HepG2 (cell line): ENCODE measurements at regions not wholly inside any gene's neighbourhood (a gene's known extent, or its start where the extent isn't known, plus 50 kb on each side); places are given as distances from the start of the nearest gene placed in this dataset.

ENCODE experiments used
- ATAC-seq: fragments of 200-7000 bp; cut with Tn5 transposase; 3 replicates; pipeline ENCODE4 v1.9.1; 2020; ENCODE audit warnings: mild to moderate bottlenecking, moderate library complexity
- BruUV-seq: library from RNA; stranded (reverse); fragments of 400-500 nt; replicated peaks from 2 replicates; lab custom pipeline; 2021; lab: Mats Ljungman, UMichigan
- CTCF ChIA-PET: fragments of 300-600 bp; formaldehyde crosslinking; extraction: SDS; loops from one replicate; lab custom pipeline; 2021; ENCODE audit warnings: low total read pairs, inconsistent platforms, low intra/inter-chr PET ratio; lab: Yijun Ruan, JAX
- POLR2A ChIA-PET: fragments of 350-600 bp; sonication (Branson Sonifier 250); formaldehyde crosslinking; loops from one replicate; lab custom pipeline; 2020; ENCODE audit warnings: antibody characterized with exemption, inconsistent platforms; lab: Yijun Ruan, JAX
- DNase-seq: peaks from one replicate; pipeline ENCODE4 v3.0.0-alpha.2; 2015; ENCODE audit warnings: low spot score
- FAIRE-seq: peaks from 3 replicates; lab custom pipeline; 2011; peaks lifted over from hg19 to GRCh38; lab: Jason Lieb, UNC
- H2AFZ ChIP-seq: one replicate; pipeline ENCODE4 v1.6.1; 2011; ENCODE audit warnings: low read length, inconsistent platforms
- H3K27ac ChIP-seq: fragments of 300-600 bp; 3 replicates; pipeline ENCODE4 v1.8.0; 2011; ENCODE audit warnings: mixed run types, mild to moderate bottlenecking, mixed read lengths, low read length, inconsistent platforms; ENCODE audit not compliant: insufficient read depth; ENCODE audit errors: extremely low read length
- H3K27me3 ChIP-seq, 2 experiments: fragments of 200-600 bp in 1 of 2; 2 replicates in 1 of 2; 3 replicates in 1 of 2; pipeline versions ENCODE4 v1.6.0 to v1.8.0; 2011; ENCODE audit warnings: low read length in 2 of 2, mild to moderate bottlenecking in 2 of 2, moderate library complexity in 2 of 2, inconsistent platforms in 1 of 2; ENCODE audit not compliant: insufficient read depth in 2 of 2, control insufficient read depth in 1 of 2
- H3K36me3 ChIP-seq, 2 experiments: fragments of 200-600 bp in 1 of 2; replicated peaks in 1 of 2; 2 replicates in 1 of 2; 3 replicates in 1 of 2; pipeline versions ENCODE4 v1.5.1 to v1.8.0; 2011; ENCODE audit warnings: low read length in 2 of 2, inconsistent platforms in 1 of 2; ENCODE audit not compliant: insufficient read depth in 2 of 2, control insufficient read depth in 1 of 2
- H3K4me1 ChIP-seq: 2 replicates; pipeline ENCODE4 v1.5.1; 2012; ENCODE audit warnings: low read length, inconsistent platforms; ENCODE audit not compliant: insufficient read depth
- H3K4me2 ChIP-seq: 2 replicates; pipeline ENCODE4 v1.6.0; 2011; ENCODE audit warnings: low read depth, low read length, inconsistent platforms
- H3K4me3 ChIP-seq, 3 experiments: fragments of 200-600 bp in 1 of 3; sonication (generic), shearing (Covaris generic) in 1 of 3; replicated peaks in 1 of 3; 2 replicates each; pipeline ENCODE4 v1.5.1; 2011 to 2016; ENCODE audit warnings: low read length in 3 of 3, inconsistent platforms in 2 of 3, low read depth in 2 of 3, mild to moderate bottlenecking in 2 of 3, control low read depth in 1 of 3, mixed read lengths in 1 of 3; ENCODE audit not compliant: insufficient read depth in 1 of 3
- H3K79me2 ChIP-seq: one replicate; pipeline ENCODE4 v1.6.1; 2011; ENCODE audit warnings: low read length, inconsistent platforms; ENCODE audit not compliant: insufficient read depth
- H3K9ac ChIP-seq: 2 replicates; pipeline ENCODE4 v1.6.0; 2011; ENCODE audit warnings: mild to moderate bottlenecking, low read depth, low read length, inconsistent platforms; ENCODE audit not compliant: insufficient read depth
- H3K9me3 ChIP-seq: 2 replicates; pipeline ENCODE4 v1.5.1; 2012; ENCODE audit warnings: mild to moderate bottlenecking, low read length
- H4K20me1 ChIP-seq: 2 replicates; pipeline ENCODE4 v1.6.0; 2011; ENCODE audit warnings: inconsistent platforms, mild to moderate bottlenecking, low read length, moderate library complexity; ENCODE audit not compliant: insufficient read depth
- HDAC1 ChIP-seq: sonication (generic); formaldehyde crosslinking; IDR thresholded peaks from 2 replicates; pipeline ENCODE4 v1.5.1; 2020; ENCODE audit warnings: mild to moderate bottlenecking, missing genetic modification reagents
- HNRNPLL ChIP-seq: fragments of 200-400 bp; formaldehyde crosslinking; IDR thresholded peaks from 2 replicates; pipeline ENCODE4 v1.6.1; 2017; ENCODE audit warnings: mild to moderate bottlenecking, low read depth, low read length; ENCODE audit not compliant: poor library complexity, severe bottlenecking
- IRX3 ChIP-seq: sonication (generic); formaldehyde crosslinking; IDR thresholded peaks from 2 replicates; pipeline ENCODE4 v1.8.1; 2023; ENCODE audit warnings: mild to moderate bottlenecking, low read depth, missing genetic modification reagents, borderline replicate concordance
- KLF6 ChIP-seq: IDR thresholded peaks from 2 replicates; pipeline ENCODE4 v1.8.0; 2016; ENCODE audit warnings: missing biosample characterization, missing genetic modification reagents
- MBD4 ChIP-seq: IDR thresholded peaks from 2 replicates; pipeline ENCODE4 v1.6.1; 2012; ENCODE audit warnings: low read length, inconsistent platforms, borderline replicate concordance
- NCOA1 ChIP-seq: sonication (generic); formaldehyde crosslinking; IDR thresholded peaks from 2 replicates; pipeline ENCODE4 v1.9.0; 2021; ENCODE audit warnings: missing genetic modification reagents
- NCOR1 ChIP-seq: fragments of 200-600 bp; sonication (generic); IDR thresholded peaks from 2 replicates; pipeline ENCODE4 v1.7.0; 2017; ENCODE audit warnings: antibody characterized with exemption, low read length, borderline replicate concordance
- RXRA ChIP-seq: sonication (generic); formaldehyde crosslinking; IDR thresholded peaks from 2 replicates; pipeline ENCODE4 v1.5.1; 2020; ENCODE audit warnings: missing genetic modification reagents
- SAP130 ChIP-seq: IDR thresholded peaks from 2 replicates; pipeline ENCODE4 v1.6.1; 2016; ENCODE audit warnings: low read depth
- SMARCE1 ChIP-seq: fragments of 450-650 bp; IDR thresholded peaks from 2 replicates; pipeline ENCODE4 v1.6.1; 2017; ENCODE audit warnings: borderline replicate concordance
- ZFP62 ChIP-seq: sonication (generic); formaldehyde crosslinking; IDR thresholded peaks from 2 replicates; pipeline ENCODE4 v1.4.0; 2020; ENCODE audit warnings: missing genetic modification reagents
- ZNF251 ChIP-seq: sonication (generic); formaldehyde crosslinking; IDR thresholded peaks from 2 replicates; pipeline ENCODE4 v1.9.0; 2021; ENCODE audit warnings: mild to moderate bottlenecking, missing genetic modification reagents
- ZNF260 ChIP-seq: sonication (generic); formaldehyde crosslinking; IDR thresholded peaks from 2 replicates; pipeline ENCODE4 v1.4.0; 2020; ENCODE audit warnings: missing genetic modification reagents, low read depth, mild to moderate bottlenecking, borderline replicate concordance
- ZNF619 ChIP-seq: sonication (generic); formaldehyde crosslinking; IDR thresholded peaks from 2 replicates; pipeline ENCODE4 v1.4.0; 2020; ENCODE audit warnings: mild to moderate bottlenecking, missing genetic modification reagents
- ZNF7 ChIP-seq: IDR thresholded peaks from 2 replicates; pipeline ENCODE4 v1.6.1; 2016; ENCODE audit warnings: missing biosample characterization, missing genetic modification reagents
- ZNF772 ChIP-seq: sonication (generic); formaldehyde crosslinking; IDR thresholded peaks from 2 replicates; pipeline ENCODE4 v1.5.0; 2020; ENCODE audit warnings: mild to moderate bottlenecking, missing genetic modification reagents
- WGBS: methylation state at CpG from one replicate; pipeline ENCODE4 v1.1.6; 2017; ENCODE audit warnings: low lambda C conversion rate; 5-methylcytosine and 5-hydroxymethylcytosine counted together
- in situ Hi-C: cut with HindIII; loops from 2 replicates; pipeline ENCODE4 v1.10.0; 2017; ENCODE audit warnings: low pct_unique_long_range_greater_than_20kb; ENCODE audit not compliant: extremely low pct_ligation_motif_present
- intact Hi-C: fragments of 100-400 bp; cut with micrococcal nuclease; formaldehyde crosslinking; loops from one replicate; pipeline ENCODE4 v1.10.0; 2022; ENCODE audit not compliant: unreplicated experiment
- TF ChIP-seq, protein P1 (sequence below): sonication (generic); formaldehyde crosslinking; IDR thresholded peaks from 2 replicates; pipeline ENCODE4 v1.5.0; 2020; ENCODE audit warnings: mild to moderate bottlenecking, missing genetic modification reagents, moderate library complexity
- TF ChIP-seq, protein P2 (sequence below): sonication (generic); formaldehyde crosslinking; IDR thresholded peaks from 2 replicates; pipeline ENCODE4 v1.8.0; 2022; ENCODE audit warnings: mild to moderate bottlenecking, missing genetic modification reagents, moderate library complexity
- TF ChIP-seq, protein P3 (sequence below): sonication (generic); formaldehyde crosslinking; IDR thresholded peaks from 2 replicates; pipeline ENCODE4 v1.9.0; 2021; ENCODE audit warnings: missing genetic modification reagents, mild to moderate bottlenecking, borderline replicate concordance

DNA sequence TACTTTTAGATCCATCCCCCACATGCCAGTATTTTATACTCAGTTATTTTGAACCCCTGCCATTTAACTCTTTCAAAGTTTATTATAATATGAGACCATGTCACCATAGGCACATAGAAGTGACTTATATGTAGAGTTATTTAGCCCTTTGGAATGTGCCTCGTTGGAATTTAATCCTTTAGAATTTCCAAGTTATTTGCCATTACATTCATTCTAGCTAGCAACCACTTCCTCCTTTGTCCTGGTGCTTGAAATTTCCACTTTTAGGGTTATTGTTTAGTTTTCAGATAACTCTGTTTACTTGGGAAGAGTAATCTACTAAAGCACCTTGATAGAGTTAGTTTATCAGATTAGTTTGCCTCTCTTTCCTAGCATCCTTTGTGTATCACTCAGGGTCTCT is 82.8 kb upstream of the TLE1 start:
- ChIA-PET CTCF (no interaction called here), POLR2A (no interaction called here)
- no peak overlapping the region for H2AFZ ChIP-seq
- H3K4me2 ChIP-seq: no peak overlapping the region
- H3K9me3 ChIP-seq: no peaks in the 10 kb centered on the region
- DNase-seq (no peak), FAIRE-seq (no peak), ATAC-seq (no peak)
- no peak for TF ChIP-seq NCOR1
- no peak for TF ChIP-seq HDAC1 (CRISPR knock-in tag)
- TF ChIP-seq ZNF260 (CRISPR knock-in tag): no peak
- no peak for TF ChIP-seq ZFP62 (CRISPR knock-in tag)
- H3K27me3 ChIP-seq: no peaks in the 10 kb centered on the region
- H3K9ac ChIP-seq: no peak overlapping the region
- H3K4me1 ChIP-seq: no peaks in the 10 kb centered on the region
- WGBS: 4% methylated on average over 1 of the region's 1 CpG
- no peak overlapping the region for H3K4me3 ChIP-seq
- in situ Hi-C loops (no loop called here), intact Hi-C loops (no loop called here)
- no TSS peak for BruUV-seq
- no peaks in the 10 kb centered on the region for H3K36me3 ChIP-seq
- H3K27ac ChIP-seq: no peak overlapping the region
- H4K20me1 ChIP-seq: no peaks in the 10 kb centered on the region
- no peaks in the 10 kb centered on the region for H3K79me2 ChIP-seq

DNA sequence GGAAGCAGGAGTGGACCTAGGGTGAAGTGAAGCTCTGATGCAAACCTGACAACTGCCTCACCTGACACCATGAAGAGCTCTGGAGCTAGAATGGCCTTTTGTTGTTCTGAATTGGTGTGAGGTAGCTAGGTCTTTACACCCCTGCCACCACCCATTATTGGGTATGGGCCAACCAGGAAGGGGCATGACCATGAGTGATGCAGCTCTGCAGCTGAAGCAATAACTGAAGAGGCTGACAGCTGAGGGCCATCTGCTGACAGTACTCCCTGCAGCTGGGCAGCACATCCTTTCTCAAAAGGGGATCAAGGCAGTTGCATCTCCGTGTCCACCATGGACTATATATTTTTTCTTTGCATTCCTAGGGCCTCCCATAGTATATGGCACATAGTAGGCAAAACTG is 87.0 kb upstream of the TLE1 start:
- CTCF ChIA-PET: no interaction called here
- in situ Hi-C loops (no loop called here), intact Hi-C loops (no loop called here)
- Histone ChIP-seq H2AFZ (no peak overlapping the region), H3K27me3 (no peaks in the 10 kb centered on the region), H3K4me1 (no peaks in the 10 kb centered on the region), H3K36me3 (no peaks in the 10 kb centered on the region), H3K79me2 (no peaks in the 10 kb centered on the region), H3K4me2 (no peak overlapping the region), H3K27ac (no peak overlapping the region), H3K9me3 (no peaks in the 10 kb centered on the region), H4K20me1 (no peaks in the 10 kb centered on the region), H3K9ac (no peak overlapping the region), H3K4me3 (no peak overlapping the region)
- DNase-seq (no peak), ATAC-seq (no peak), FAIRE-seq (no peak)
- POLR2A ChIA-PET: no interaction called here
- no TSS peak for BruUV-seq
- 18% methylated on average over 1 of the region's 1 CpG for WGBS
- no peak for TF ChIP-seq RXRA (CRISPR knock-in tag)
- TF ChIP-seq SAP130 (CRISPR knock-in tag): no peak
- TF ChIP-seq, protein P1, sequence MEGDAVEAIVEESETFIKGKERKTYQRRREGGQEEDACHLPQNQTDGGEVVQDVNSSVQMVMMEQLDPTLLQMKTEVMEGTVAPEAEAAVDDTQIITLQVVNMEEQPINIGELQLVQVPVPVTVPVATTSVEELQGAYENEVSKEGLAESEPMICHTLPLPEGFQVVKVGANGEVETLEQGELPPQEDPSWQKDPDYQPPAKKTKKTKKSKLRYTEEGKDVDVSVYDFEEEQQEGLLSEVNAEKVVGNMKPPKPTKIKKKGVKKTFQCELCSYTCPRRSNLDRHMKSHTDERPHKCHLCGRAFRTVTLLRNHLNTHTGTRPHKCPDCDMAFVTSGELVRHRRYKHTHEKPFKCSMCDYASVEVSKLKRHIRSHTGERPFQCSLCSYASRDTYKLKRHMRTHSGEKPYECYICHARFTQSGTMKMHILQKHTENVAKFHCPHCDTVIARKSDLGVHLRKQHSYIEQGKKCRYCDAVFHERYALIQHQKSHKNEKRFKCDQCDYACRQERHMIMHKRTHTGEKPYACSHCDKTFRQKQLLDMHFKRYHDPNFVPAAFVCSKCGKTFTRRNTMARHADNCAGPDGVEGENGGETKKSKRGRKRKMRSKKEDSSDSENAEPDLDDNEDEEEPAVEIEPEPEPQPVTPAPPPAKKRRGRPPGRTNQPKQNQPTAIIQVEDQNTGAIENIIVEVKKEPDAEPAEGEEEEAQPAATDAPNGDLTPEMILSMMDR (CRISPR knock-in tag): no peak
- TF ChIP-seq, protein P2, sequence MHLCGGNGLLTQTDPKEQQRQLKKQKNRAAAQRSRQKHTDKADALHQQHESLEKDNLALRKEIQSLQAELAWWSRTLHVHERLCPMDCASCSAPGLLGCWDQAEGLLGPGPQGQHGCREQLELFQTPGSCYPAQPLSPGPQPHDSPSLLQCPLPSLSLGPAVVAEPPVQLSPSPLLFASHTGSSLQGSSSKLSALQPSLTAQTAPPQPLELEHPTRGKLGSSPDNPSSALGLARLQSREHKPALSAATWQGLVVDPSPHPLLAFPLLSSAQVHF (CRISPR knock-in tag): no peak
- TF ChIP-seq ZNF772 (CRISPR knock-in tag): no peak
- TF ChIP-seq ZNF619: no peak
- TF ChIP-seq SMARCE1: no peak
- no peak for TF ChIP-seq MBD4
- no peak for TF ChIP-seq KLF6 (CRISPR knock-in tag)
- no peak for TF ChIP-seq IRX3 (CRISPR knock-in tag)
- TF ChIP-seq ZNF7 (CRISPR knock-in tag): no peak
- no peak for TF ChIP-seq NCOA1 (CRISPR knock-in tag)
- TF ChIP-seq ZNF251 (CRISPR knock-in tag): no peak
- no peak for TF ChIP-seq HNRNPLL
- TF ChIP-seq, protein P3, sequence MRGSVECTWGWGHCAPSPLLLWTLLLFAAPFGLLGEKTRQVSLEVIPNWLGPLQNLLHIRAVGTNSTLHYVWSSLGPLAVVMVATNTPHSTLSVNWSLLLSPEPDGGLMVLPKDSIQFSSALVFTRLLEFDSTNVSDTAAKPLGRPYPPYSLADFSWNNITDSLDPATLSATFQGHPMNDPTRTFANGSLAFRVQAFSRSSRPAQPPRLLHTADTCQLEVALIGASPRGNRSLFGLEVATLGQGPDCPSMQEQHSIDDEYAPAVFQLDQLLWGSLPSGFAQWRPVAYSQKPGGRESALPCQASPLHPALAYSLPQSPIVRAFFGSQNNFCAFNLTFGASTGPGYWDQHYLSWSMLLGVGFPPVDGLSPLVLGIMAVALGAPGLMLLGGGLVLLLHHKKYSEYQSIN (CRISPR knock-in tag): no peak
